Prostate gland (tissue), 2 donors: ENCODE measurements at regions not wholly inside any gene's neighbourhood (a gene's known extent, or its start where the extent isn't known, plus 50 kb on each side); places are given as distances from the start of the nearest gene placed in this dataset.

Source experiments
- POLR2A ChIP-seq: fragments of 450-650 bp; IDR thresholded peaks from one replicate; pipeline ENCODE4 v1.6.1; 2016; ENCODE audit warnings: antibody characterized with exemption, mild to moderate bottlenecking
- POLR2AphosphoS5 ChIP-seq: sonication (generic); formaldehyde crosslinking; IDR thresholded peaks from one replicate; pipeline ENCODE4 v1.6.1; 2017; ENCODE audit warnings: antibody characterized with exemption
- TF ChIP-seq, protein P1 (sequence below), 4 experiments: fragments of 200-600 bp in 2 of 4; fragments of 450-650 bp in 2 of 4; sonication (generic) in 2 of 4; IDR thresholded peaks; 1 replicate in 3 of 4; 2 replicates in 1 of 4; pipeline ENCODE4 v1.5.1; 2016 to 2019; ENCODE audit warnings: antibody characterized with exemption in 4 of 4, mild to moderate bottlenecking in 2 of 4, moderate library complexity in 2 of 4

DNA sequence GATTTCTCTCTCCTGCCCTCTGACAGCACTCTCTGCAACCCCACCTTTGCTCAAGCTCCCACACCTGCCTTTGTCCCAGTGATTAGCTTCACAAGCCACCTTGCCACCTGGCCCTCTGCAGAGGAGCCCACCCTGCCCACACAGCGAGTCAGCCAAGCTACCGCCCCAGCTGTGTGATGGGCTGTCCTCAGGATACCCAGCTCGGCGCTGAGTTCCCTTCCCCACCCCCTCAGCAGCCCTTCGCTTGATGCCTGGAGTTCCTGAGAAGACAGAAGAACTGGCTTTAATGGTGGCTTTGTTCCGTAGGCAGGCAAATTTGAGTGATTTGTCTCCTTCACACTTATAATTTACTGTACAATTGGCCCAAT is 266.4 kb downstream of the CBLN1 start:
- TF ChIP-seq POLR2AphosphoS5 (no peak), POLR2A (no peak)
- TF ChIP-seq, protein P1, sequence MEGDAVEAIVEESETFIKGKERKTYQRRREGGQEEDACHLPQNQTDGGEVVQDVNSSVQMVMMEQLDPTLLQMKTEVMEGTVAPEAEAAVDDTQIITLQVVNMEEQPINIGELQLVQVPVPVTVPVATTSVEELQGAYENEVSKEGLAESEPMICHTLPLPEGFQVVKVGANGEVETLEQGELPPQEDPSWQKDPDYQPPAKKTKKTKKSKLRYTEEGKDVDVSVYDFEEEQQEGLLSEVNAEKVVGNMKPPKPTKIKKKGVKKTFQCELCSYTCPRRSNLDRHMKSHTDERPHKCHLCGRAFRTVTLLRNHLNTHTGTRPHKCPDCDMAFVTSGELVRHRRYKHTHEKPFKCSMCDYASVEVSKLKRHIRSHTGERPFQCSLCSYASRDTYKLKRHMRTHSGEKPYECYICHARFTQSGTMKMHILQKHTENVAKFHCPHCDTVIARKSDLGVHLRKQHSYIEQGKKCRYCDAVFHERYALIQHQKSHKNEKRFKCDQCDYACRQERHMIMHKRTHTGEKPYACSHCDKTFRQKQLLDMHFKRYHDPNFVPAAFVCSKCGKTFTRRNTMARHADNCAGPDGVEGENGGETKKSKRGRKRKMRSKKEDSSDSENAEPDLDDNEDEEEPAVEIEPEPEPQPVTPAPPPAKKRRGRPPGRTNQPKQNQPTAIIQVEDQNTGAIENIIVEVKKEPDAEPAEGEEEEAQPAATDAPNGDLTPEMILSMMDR (IDR thresholded peaks at IDR 0.05), result no peak
